ENCODE measurements at regions not wholly inside any gene's neighbourhood (a gene's known extent, or its start where the extent isn't known, plus 50 kb on each side); places are given as distances from the start of the nearest gene placed in this dataset.

DNA sequence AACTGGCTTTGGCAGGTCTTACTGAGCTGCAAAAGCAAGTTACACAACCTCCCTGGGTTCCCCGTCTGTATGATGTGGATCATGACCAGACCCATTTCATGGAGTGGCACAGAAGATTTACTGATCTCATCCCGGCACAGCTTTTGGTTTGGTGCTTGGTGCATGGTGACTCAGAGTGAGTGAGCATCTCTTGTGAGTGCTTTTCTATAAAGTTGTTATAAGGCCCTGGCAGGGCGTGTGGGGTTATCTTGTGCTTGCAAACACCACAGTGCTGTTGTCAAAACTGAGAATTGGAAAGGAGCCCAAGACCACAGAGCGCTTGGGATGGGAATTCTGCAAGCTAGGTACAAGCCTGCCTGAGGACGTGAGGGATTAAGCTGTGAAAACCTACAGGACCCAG is 425.2 kb downstream of the GADD45G start:
- Histone ChIP-seq H3K27ac (replicated peaks; ENCODE audit: low read length) (no peak overlapping the region), H3K36me3 (replicated peaks in 1 of 2; ENCODE audit: control insufficient read depth in 2 of 2, insufficient read depth in 2 of 2, low read length in 2 of 2) (no peaks in the 10 kb centered on the region), H2BK5ac (ENCODE audit: low read length) (no peak overlapping the region), H4K8ac (ENCODE audit: low read depth, low read length) (no peak overlapping the region), H3K79me1 (ENCODE audit: low read depth, low read length) (no peaks in the 10 kb centered on the region), H3K4me1 (ENCODE audit: control insufficient read depth in 2 of 2, insufficient read depth in 1 of 2, low read depth in 1 of 2, low read length in 2 of 2) (peaks cover 0 to 3% of the 10 kb centered on the region in 2 donors), H3K4ac (ENCODE audit: low read length) (no peak overlapping the region), H4K91ac (ENCODE audit: low read depth, low read length, poor library complexity) (no peak overlapping the region), H3K23ac (ENCODE audit: low read depth, low read length, poor library complexity) (no peak overlapping the region), H2AFZ (ENCODE audit: low read length) (no peak overlapping the region), H3K18ac (ENCODE audit: low read length) (no peak overlapping the region), H2BK15ac (ENCODE audit: low read length) (no peak overlapping the region), H3K27me3 (ENCODE audit: control insufficient read depth in 3 of 3, insufficient read depth in 3 of 3, low read depth in 1 of 3, low read length in 3 of 3) (no peaks in the 10 kb centered on the region), H2BK12ac (ENCODE audit: low read length) (no peak overlapping the region), H3K4me2 (ENCODE audit: insufficient read depth, low read length, poor library complexity, severe bottlenecking) (no peak overlapping the region), H3K9ac (ENCODE audit: low read depth, low read length, poor library complexity) (no peak overlapping the region), H2AK5ac (ENCODE audit: low read depth, low read length) (no peak overlapping the region), H3K9me3 (replicated peaks in 1 of 2; ENCODE audit: control insufficient read depth in 2 of 2, insufficient read depth in 1 of 2, low read depth in 1 of 2, low read length in 2 of 2) (no peaks in the 10 kb centered on the region), H2BK120ac (ENCODE audit: low read depth, low read length) (no peak overlapping the region), H3K14ac (ENCODE audit: low read length) (no peak overlapping the region), H3K4me3 (ENCODE audit: low read length in 2 of 2) (no peak overlapping the region)
- DNase-seq (ENCODE audit: low spot score) = no peak
- no CpG with 5 or more reads among the region's 5 CpGs for WGBS, 2 donors (ENCODE audit: extremely low coverage in 2 of 2, insufficient read length in 2 of 2, insufficient replicate concordance in 1 of 2)

DNA sequence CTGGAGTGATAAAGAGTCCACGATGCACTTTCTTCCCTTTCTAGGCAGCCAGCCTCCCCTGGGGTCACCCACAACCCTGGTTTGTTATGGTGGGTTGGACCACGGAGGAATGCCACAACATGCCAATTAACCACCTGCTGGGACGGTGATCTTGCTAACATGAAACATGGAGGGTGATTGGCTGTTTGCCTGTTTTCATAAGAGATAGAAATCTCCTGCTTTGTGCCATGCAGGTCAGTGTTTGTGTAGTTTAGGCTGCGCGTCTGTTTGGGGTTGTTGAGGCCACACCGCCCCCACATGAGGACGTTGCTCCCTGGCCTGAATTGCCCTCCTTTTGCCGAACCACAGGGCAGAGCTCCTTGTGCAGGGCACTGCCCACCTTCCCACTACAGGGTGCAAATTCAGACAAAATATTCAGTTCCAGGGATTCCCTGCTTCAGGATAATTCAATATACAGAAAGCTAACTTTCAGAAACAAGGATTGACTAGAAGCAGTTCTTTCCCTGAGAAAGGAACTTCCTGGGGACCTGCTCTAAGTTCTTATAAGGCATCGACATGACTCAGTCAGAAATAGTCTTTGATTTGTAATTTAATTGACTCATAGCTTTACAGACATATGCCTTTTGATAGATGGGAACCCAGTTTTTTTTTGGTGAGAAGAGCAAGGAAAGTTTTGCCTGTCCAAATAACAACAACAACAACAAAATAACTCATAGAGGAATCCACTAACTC is 427.6 kb downstream of the GADD45G start:
- H3K4me1 ChIP-seq (ENCODE audit: control insufficient read depth in 2 of 2, insufficient read depth in 1 of 2, low read depth in 1 of 2, low read length in 2 of 2) = peaks cover 0 to 9% of the 10 kb centered on the region in 2 donors
- no peak overlapping the region for H3K14ac ChIP-seq (ENCODE audit: low read length)
- no peaks in the 10 kb centered on the region for H3K36me3 ChIP-seq (replicated peaks in 1 of 2; ENCODE audit: control insufficient read depth in 2 of 2, insufficient read depth in 2 of 2, low read length in 2 of 2)
- peak overlapping the region; percentile 14 for H2BK12ac ChIP-seq (ENCODE audit: low read length)
- peak overlapping the region; percentile 31 for H3K18ac ChIP-seq (ENCODE audit: low read length)
- no peaks in the 10 kb centered on the region for H3K27me3 ChIP-seq (ENCODE audit: control insufficient read depth in 3 of 3, insufficient read depth in 3 of 3, low read depth in 1 of 3, low read length in 3 of 3)
- no CpG with 5 or more reads among the region's 9 CpGs for WGBS, 2 donors (ENCODE audit: extremely low coverage in 2 of 2, insufficient read length in 2 of 2, insufficient replicate concordance in 1 of 2)
- H3K4ac ChIP-seq (ENCODE audit: low read length) = no peak overlapping the region
- no peak overlapping the region for H2BK5ac ChIP-seq (ENCODE audit: low read length)
- H3K23ac ChIP-seq (ENCODE audit: low read depth, low read length, poor library complexity) = no peak overlapping the region
- no peak overlapping the region for H2BK15ac ChIP-seq (ENCODE audit: low read length)
- no peaks in the 10 kb centered on the region for H3K79me1 ChIP-seq (ENCODE audit: low read depth, low read length)
- no peak overlapping the region for H3K4me2 ChIP-seq (ENCODE audit: insufficient read depth, low read length, poor library complexity, severe bottlenecking)
- H4K8ac ChIP-seq (ENCODE audit: low read depth, low read length) = no peak overlapping the region
- no peaks in the 10 kb centered on the region for H3K9me3 ChIP-seq (replicated peaks in 1 of 2; ENCODE audit: control insufficient read depth in 2 of 2, insufficient read depth in 1 of 2, low read depth in 1 of 2, low read length in 2 of 2)
- H3K4me3 ChIP-seq (ENCODE audit: low read length in 2 of 2) = no peak overlapping the region
- no peak overlapping the region for H4K91ac ChIP-seq (ENCODE audit: low read depth, low read length, poor library complexity)
- no peak for DNase-seq (ENCODE audit: low spot score)
- H3K9ac ChIP-seq (ENCODE audit: low read depth, low read length, poor library complexity) = no peak overlapping the region
- H2BK120ac ChIP-seq (ENCODE audit: low read depth, low read length) = no peak overlapping the region
- H3K27ac ChIP-seq (replicated peaks; ENCODE audit: low read length) = no peak overlapping the region
- H2AK5ac ChIP-seq (ENCODE audit: low read depth, low read length) = no peak overlapping the region
- no peak overlapping the region for H2AFZ ChIP-seq (ENCODE audit: low read length)

DNA sequence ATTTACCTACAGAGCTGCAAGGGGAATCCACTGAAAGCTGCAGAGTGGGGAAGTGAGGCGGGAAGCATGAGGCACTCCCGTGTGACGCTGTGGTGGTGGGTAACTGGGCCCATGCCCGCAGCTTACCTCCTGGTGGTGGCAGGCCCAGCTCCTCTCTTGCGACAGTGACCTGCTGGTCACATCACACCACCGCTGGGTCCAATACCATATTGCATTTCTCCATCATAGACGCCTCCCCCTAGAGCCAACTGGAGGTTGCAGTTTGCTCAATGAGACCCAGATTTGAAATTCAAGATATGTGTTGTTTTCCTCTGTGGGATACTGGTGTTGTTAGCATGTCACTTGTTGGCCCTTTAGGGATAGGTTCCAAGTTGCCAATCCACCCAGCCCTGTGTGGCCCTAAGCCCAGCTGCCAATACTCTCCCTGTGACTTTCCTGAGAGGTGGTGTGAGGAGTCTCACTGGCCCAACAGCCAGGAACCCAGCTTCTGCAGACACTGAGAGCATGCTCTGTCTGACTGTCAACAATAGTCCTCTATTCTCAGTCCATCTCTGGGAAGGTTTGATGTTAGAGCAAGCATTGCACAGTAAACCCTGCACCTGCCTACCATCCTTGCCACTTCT is 428.3 kb downstream of the GADD45G start:
- Histone ChIP-seq H4K91ac (ENCODE audit: low read depth, low read length, poor library complexity) (no peak overlapping the region), H3K4me3 (ENCODE audit: low read length in 2 of 2) (no peak overlapping the region), H3K4me2 (ENCODE audit: insufficient read depth, low read length, poor library complexity, severe bottlenecking) (no peak overlapping the region), H3K23ac (ENCODE audit: low read depth, low read length, poor library complexity) (no peak overlapping the region), H2BK15ac (ENCODE audit: low read length) (no peak overlapping the region), H3K14ac (ENCODE audit: low read length) (no peak overlapping the region), H3K18ac (ENCODE audit: low read length) (no peak overlapping the region), H3K27me3 (ENCODE audit: control insufficient read depth in 3 of 3, insufficient read depth in 3 of 3, low read depth in 1 of 3, low read length in 3 of 3) (no peaks in the 10 kb centered on the region), H2AK5ac (ENCODE audit: low read depth, low read length) (no peak overlapping the region), H3K79me1 (ENCODE audit: low read depth, low read length) (no peaks in the 10 kb centered on the region), H4K8ac (ENCODE audit: low read depth, low read length) (no peak overlapping the region), H3K4me1 (ENCODE audit: control insufficient read depth in 2 of 2, insufficient read depth in 1 of 2, low read depth in 1 of 2, low read length in 2 of 2) (peaks cover 0 to 13% of the 10 kb centered on the region in 2 donors), H2BK120ac (ENCODE audit: low read depth, low read length) (no peak overlapping the region), H2BK12ac (ENCODE audit: low read length) (no peak overlapping the region), H2BK5ac (ENCODE audit: low read length) (no peak overlapping the region), H3K36me3 (replicated peaks in 1 of 2; ENCODE audit: control insufficient read depth in 2 of 2, insufficient read depth in 2 of 2, low read length in 2 of 2) (no peaks in the 10 kb centered on the region), H3K9ac (ENCODE audit: low read depth, low read length, poor library complexity) (no peak overlapping the region), H3K4ac (ENCODE audit: low read length) (no peak overlapping the region), H3K27ac (replicated peaks; ENCODE audit: low read length) (no peak overlapping the region), H2AFZ (ENCODE audit: low read length) (no peak overlapping the region), H3K9me3 (replicated peaks in 1 of 2; ENCODE audit: control insufficient read depth in 2 of 2, insufficient read depth in 1 of 2, low read depth in 1 of 2, low read length in 2 of 2) (no peaks in the 10 kb centered on the region)
- DNase-seq (ENCODE audit: low spot score) = no peak
- no CpG with 5 or more reads among the region's 7 CpGs for WGBS, 2 donors (ENCODE audit: extremely low coverage in 2 of 2, insufficient read length in 2 of 2, insufficient replicate concordance in 1 of 2)

DNA sequence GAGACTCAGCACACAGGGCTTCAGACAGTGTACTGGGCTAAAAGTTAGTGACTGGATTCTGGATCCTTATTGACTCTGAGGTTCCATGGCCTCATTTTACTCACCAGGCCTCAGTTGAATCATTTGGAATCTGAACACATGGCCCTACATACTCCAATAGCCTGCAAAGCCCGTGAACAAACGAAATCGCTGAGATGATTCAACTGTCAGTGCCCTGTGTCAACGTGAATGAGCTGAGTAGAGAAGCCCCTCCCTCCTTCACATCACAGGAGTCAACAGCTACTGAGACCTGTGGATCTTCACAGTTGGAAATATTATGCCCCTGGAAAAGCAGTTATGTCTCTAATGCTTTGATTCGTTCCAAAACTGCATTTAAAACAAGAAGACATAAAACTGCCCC is 429.3 kb downstream of the GADD45G start:
- Histone ChIP-seq H4K8ac (ENCODE audit: low read depth, low read length) (no peak overlapping the region), H3K9ac (ENCODE audit: low read depth, low read length, poor library complexity) (no peak overlapping the region), H3K23ac (ENCODE audit: low read depth, low read length, poor library complexity) (no peak overlapping the region), H3K4ac (ENCODE audit: low read length) (no peak overlapping the region), H3K4me3 (ENCODE audit: low read length in 2 of 2) (no peak overlapping the region), H3K14ac (ENCODE audit: low read length) (no peak overlapping the region), H2BK120ac (ENCODE audit: low read depth, low read length) (no peak overlapping the region), H4K91ac (ENCODE audit: low read depth, low read length, poor library complexity) (no peak overlapping the region), H3K4me2 (ENCODE audit: insufficient read depth, low read length, poor library complexity, severe bottlenecking) (no peak overlapping the region), H3K27ac (replicated peaks; ENCODE audit: low read length) (no peak overlapping the region), H2BK15ac (ENCODE audit: low read length) (no peak overlapping the region), H3K36me3 (replicated peaks in 1 of 2; ENCODE audit: control insufficient read depth in 2 of 2, insufficient read depth in 2 of 2, low read length in 2 of 2) (no peaks in the 10 kb centered on the region), H3K79me1 (ENCODE audit: low read depth, low read length) (no peaks in the 10 kb centered on the region), H3K9me3 (replicated peaks in 1 of 2; ENCODE audit: control insufficient read depth in 2 of 2, insufficient read depth in 1 of 2, low read depth in 1 of 2, low read length in 2 of 2) (no peaks in the 10 kb centered on the region), H2BK12ac (ENCODE audit: low read length) (no peak overlapping the region), H2AFZ (ENCODE audit: low read length) (no peak overlapping the region), H2BK5ac (ENCODE audit: low read length) (no peak overlapping the region), H3K4me1 (ENCODE audit: control insufficient read depth in 2 of 2, insufficient read depth in 1 of 2, low read depth in 1 of 2, low read length in 2 of 2) (peaks cover 0 to 18% of the 10 kb centered on the region in 2 donors), H2AK5ac (ENCODE audit: low read depth, low read length) (no peak overlapping the region), H3K18ac (ENCODE audit: low read length) (no peak overlapping the region), H3K27me3 (ENCODE audit: control insufficient read depth in 3 of 3, insufficient read depth in 3 of 3, low read depth in 1 of 3, low read length in 3 of 3) (no peaks in the 10 kb centered on the region)
- no CpG with 5 or more reads among the region's 5 CpGs for WGBS, 2 donors (ENCODE audit: extremely low coverage in 2 of 2, insufficient read length in 2 of 2, insufficient replicate concordance in 1 of 2)
- DNase-seq (ENCODE audit: low spot score) = no peak

Data from neuronal stem cell (in vitro differentiated cells).